AG09319 (cell line): ENCODE measurements at regions not wholly inside any gene's neighbourhood (a gene's known extent, or its start where the extent isn't known, plus 50 kb on each side); places are given as distances from the start of the nearest gene placed in this dataset.
"Not testable (repeated sequence)": the region's sequence is repeated elsewhere in the genome, so short reads cannot be mapped to it uniquely, and the experiment has no call there.

Source experiments
- DNase-seq: peaks from one replicate; pipeline ENCODE4 v3.0.0-alpha.2; 2010; ENCODE audit warnings: low read depth; ENCODE audit errors: extremely low read depth
- TF ChIP-seq, protein P1 (sequence below): IDR thresholded peaks from 2 replicates; pipeline ENCODE4 v1.5.1; 2011; ENCODE audit warnings: low read depth, mild to moderate bottlenecking, inconsistent platforms, low read length, moderate library complexity

DNA sequence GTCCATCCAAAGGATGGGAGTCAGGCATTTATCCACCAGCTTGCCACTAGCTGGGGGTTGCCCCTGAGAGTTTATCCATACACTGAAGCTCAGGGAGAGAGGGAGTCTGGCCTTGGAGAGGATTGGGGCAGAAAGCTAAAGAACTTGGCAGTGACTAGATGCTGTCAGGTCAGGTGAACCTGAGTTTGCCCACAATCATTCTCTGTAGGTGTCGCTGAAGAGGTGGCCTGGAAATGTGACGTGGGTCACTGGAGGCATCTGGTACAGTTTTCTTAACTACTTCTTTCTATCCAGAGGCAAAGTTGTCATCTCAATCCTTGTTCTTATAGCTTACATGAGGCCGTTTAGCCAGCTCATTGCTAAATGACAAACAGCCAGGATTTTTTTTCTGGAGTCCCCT is 298.0 kb upstream of the CTNNB1 start:
- no peak for DNase-seq
- TF ChIP-seq, protein P1, sequence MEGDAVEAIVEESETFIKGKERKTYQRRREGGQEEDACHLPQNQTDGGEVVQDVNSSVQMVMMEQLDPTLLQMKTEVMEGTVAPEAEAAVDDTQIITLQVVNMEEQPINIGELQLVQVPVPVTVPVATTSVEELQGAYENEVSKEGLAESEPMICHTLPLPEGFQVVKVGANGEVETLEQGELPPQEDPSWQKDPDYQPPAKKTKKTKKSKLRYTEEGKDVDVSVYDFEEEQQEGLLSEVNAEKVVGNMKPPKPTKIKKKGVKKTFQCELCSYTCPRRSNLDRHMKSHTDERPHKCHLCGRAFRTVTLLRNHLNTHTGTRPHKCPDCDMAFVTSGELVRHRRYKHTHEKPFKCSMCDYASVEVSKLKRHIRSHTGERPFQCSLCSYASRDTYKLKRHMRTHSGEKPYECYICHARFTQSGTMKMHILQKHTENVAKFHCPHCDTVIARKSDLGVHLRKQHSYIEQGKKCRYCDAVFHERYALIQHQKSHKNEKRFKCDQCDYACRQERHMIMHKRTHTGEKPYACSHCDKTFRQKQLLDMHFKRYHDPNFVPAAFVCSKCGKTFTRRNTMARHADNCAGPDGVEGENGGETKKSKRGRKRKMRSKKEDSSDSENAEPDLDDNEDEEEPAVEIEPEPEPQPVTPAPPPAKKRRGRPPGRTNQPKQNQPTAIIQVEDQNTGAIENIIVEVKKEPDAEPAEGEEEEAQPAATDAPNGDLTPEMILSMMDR: no peak

- DNase-seq: no peak
- TF ChIP-seq, protein P1: no peak
These were observed 297.5 kb upstream of the CTNNB1 start for GRCh38 chr3:40901796-40902195.

- DNase-seq: not testable (repeated sequence)
These were observed 291.3 kb upstream of the CTNNB1 start for GRCh38 chr3:40907907-40908465.

GRCh38 chr3:40908612-40909011 is 290.7 kb upstream of the CTNNB1 start:
- DNase-seq: no peak
- TF ChIP-seq, protein P1: no peak

DNA sequence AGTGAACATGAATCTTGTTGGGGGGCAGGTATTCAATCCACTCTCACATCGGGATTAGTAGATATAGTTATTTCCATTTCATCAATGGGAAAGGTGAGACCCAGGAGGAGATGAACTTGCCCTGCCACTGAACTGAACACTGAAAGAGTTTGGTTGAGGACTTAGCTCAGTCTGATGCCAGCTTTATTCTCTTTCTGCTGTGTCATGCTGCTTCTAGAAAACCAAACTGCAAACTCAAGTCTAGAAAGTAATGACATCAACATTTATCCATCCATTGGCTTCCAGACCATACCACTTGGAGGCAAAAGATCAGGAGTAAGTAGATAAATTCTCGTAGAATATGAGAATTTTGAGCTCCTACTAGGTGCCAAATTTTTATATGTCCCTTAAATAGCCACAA is 288.0 kb upstream of the CTNNB1 start:
- TF ChIP-seq, protein P1: no peak
- no peak for DNase-seq

GRCh38 chr3:40911928-40912327 is 287.4 kb upstream of the CTNNB1 start:
- TF ChIP-seq, protein P1: no peak

GRCh38 chr3:40912461-40912860 is 286.8 kb upstream of the CTNNB1 start:
- no peak for DNase-seq
- TF ChIP-seq, protein P1: no peak

More at GRCh38 chr3:40911928-40912327, 287.4 kb upstream of the CTNNB1 start:
- no peak for DNase-seq

DNA sequence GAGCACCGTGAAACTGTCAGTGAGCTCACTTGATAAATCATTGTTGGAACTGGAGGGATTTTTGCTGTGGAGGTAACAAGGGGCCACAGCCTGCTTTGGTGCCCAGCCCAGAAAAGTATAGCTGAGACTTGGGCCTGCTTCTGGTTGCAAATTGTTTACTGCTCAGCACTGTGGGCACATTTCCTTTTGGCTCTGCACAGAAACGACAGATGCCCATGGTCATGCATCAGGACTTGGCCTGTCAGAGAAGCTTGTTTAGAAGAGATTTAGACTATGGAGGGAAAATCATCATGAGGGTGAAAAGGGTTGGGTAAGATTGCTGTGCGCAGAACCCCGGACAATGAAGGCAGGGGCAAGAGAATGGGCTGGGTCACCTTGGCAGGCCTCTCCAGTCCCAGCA is 286.1 kb upstream of the CTNNB1 start:
- TF ChIP-seq, protein P1: no peak
- no peak for DNase-seq
